SW480 (cell line): ENCODE measurements at regions not wholly inside any gene's neighbourhood (a gene's known extent, or its start where the extent isn't known, plus 50 kb on each side); places are given as distances from the start of the nearest gene placed in this dataset.
"Not testable (repeated sequence)": the region's sequence is repeated elsewhere in the genome, so short reads cannot be mapped to it uniquely, and the experiment has no call there.

ENCODE experiments used
- DNase-seq: peaks from one replicate; pipeline ENCODE4 v3.0.0-alpha.2; 2016; ENCODE audit warnings: low spot score

GRCh38 chr4:151459375-151459774 lies 50.4 kb downstream of the FHIP1A start:
- no peak for DNase-seq

- DNase-seq, result no peak
These were observed 51.5 kb downstream of the FHIP1A start for GRCh38 chr4:151460434-151460833.

GRCh38 chr4:151462554-151462953 lies 53.6 kb downstream of the FHIP1A start:
- DNase-seq, result no peak

- DNase-seq, result no peak
These were observed 60.0 kb downstream of the FHIP1A start for GRCh38 chr4:151468715-151469696.

- no peak for DNase-seq
These were observed 61.0 kb downstream of the FHIP1A start for GRCh38 chr4:151469970-151470369.

DNA sequence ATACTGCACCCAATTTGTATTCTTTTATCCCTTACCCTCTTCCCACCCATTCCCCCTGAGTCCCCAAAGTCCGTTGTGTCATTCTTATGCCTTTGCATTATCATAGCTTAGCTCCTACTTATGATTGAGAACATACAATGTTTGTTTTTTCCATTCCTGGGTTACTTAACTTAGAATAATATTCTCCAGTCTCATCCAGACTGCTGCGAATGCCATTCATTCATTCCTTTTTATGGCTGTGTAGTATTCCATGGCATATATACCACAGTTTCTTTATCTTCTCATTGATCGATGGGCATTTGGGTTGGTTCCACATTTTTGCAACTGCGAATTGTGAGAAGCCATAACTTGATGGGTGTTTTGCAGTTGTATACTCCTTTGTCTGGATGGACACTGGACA lies 62.8 kb downstream of the FHIP1A start:
- no peak for DNase-seq

DNA sequence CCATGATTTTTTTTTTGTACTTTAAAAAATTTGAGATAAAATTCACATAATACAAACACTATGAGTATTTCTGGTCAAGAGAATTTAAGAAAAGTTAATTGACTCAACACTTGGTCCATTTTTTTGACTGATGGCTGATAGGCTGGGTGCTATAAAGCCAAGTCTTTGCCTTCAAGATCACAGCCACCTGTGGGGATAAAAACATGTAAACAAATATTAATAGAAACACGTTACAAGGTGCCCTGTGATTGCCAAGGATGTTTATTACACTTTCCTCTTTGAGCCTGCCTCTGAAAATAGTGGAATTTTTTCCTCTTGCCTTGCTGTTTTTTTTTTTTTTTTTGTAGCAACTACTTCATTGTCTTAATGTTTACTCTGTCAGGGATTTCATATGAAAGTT lies 63.3 kb downstream of the FHIP1A start:
- DNase-seq, result no peak

DNA sequence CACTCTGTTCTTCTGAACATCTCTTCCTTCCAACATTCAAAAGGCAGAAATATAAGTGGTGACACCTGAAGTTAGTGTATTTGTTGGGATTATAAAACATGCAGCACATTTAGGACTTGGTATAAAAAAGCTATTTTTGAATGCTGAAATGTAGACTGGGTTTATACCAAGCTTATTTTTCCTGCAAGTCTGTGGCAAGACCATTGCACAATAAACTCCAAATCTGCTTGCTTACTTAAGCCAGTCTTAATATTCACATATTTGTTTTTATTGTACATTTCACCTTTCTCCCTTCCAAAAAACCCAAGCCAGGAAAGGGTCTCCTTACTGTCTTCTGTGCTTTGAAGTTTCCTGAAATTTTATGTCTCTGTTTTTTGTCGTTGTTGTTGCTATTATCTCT lies 63.7 kb downstream of the FHIP1A start:
- no peak for DNase-seq

GRCh38 chr4:151473521-151474097 lies 64.6 kb downstream of the FHIP1A start:
- no peak for DNase-seq

DNA sequence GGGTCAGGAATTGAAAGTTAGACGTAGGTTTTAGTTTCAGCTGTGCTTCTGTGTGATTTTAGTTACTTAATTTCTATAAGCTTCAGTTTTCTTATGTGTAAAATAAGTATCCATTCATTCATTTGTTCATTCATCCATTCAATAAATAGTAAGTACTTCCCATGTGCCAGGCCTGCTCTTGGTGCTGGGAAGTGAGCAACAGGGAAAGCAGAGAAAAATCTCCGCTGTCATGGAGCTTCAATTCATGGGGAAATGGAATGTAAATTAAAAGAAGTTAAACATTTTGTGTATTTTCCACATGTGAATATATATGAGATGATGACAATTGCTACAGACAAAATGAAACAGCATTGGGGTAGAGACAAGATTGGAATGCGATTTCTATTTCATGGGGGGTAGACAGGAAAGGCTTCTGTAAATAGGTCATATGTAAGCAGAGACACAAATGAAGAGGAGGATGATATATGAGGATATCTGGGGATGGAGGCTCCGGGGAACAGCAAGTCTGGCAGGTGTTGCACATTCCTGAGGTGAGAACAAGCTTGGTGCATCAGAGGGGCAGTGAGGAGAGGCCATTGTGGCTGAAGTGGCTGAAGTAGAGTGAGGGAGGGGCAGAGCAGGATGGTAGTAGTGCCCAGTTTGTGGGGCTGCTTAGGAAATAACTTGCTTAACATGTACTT lies 66.2 kb downstream of the FHIP1A start:
- no peak for DNase-seq

GRCh38 chr4:151481813-151482212 lies 72.8 kb downstream of the FHIP1A start:
- DNase-seq, result no peak

GRCh38 chr4:151484396-151485102 lies 75.6 kb downstream of the FHIP1A start:
- DNase-seq, result peak; percentile 70

- no peak for DNase-seq
These were observed 76.7 kb downstream of the FHIP1A start for GRCh38 chr4:151485541-151486131.

GRCh38 chr4:151486168-151486567 lies 77.2 kb downstream of the FHIP1A start:
- no peak for DNase-seq

GRCh38 chr4:151488968-151489367 lies 80.0 kb downstream of the FHIP1A start:
- DNase-seq, result no peak

GRCh38 chr4:151489462-151490203 lies 80.7 kb downstream of the FHIP1A start:
- no peak for DNase-seq

DNA sequence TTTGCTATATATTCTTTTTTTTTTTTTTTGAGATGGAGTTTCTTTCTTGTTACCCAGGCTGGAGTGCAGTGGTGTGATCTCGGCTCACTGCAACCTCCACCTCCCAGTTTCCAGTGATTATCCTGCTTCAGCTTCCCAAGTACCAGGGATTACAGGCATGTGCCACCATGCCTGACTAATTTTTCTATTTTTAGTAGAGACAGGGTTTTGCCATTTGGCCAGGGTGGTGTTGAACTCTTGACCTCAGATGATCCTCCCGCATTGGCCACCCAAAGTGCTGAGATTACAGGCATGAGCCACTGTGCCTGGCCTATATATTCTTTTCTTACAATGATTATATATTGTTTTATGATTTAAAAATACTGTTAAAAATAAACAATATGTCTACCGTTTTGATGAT lies 86.6 kb downstream of the FHIP1A start:
- DNase-seq, result not testable (repeated sequence)

- DNase-seq, result not testable (repeated sequence)
These were observed 102.6 kb downstream of the FHIP1A start for GRCh38 chr4:151511548-151511947.

DNA sequence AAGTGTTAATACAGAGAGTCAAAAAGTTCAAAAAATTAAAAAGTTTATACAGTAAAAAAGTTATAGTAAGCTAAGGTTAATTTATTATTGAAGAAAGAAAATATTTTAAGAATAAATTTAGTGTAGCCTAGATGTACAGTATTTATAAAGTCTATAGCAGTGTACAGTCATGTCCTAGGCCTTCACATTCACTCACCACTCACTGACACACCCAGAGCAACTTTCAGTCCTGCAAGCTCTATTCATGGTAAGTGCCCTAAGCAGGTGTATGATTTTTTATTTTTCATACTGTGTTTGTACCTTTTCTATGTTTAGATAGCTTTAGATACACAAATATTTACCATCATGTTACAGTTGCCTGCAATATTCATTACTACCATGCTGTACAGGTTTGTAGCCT lies 108.9 kb downstream of the FHIP1A start:
- no peak for DNase-seq

DNA sequence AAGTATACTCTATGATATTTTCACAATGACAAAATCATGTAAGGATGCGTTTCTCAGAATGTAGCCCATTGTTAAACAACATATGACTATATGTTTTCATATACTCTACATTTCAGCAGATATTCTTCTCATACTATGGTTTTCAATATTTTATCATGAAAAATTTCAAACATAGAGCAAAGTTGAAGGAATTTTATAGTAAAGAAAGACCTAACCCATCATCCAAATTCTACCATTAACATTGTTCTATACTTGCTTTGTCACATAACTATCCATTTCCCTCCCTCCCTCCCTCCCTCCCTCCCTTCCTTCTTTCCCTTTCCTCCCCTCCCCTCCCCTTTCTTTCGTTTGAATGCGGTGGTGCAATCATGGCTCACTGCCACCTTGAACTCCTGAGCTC lies 109.4 kb downstream of the FHIP1A start:
- DNase-seq, result no peak
